Liver (tissue), 8 donors: ENCODE measurements at regions not wholly inside any gene's neighbourhood (a gene's known extent, or its start where the extent isn't known, plus 50 kb on each side); places are given as distances from the start of the nearest gene placed in this dataset.

Source experiments
- DNase-seq: peaks from one replicate; pipeline ENCODE4 v3.0.0-alpha.2; 2017; ENCODE audit warnings: low spot score
- H3K27ac ChIP-seq, 2 donors: one replicate each; pipeline ENCODE4 v1.7.0; 2013; ENCODE audit warnings: inconsistent platforms in 2 of 2, low read length in 2 of 2, control low read depth in 1 of 2, low read depth in 1 of 2, mild to moderate bottlenecking in 1 of 2
- H3K27me3 ChIP-seq, 4 donors: one replicate each; pipeline versions ENCODE4 v1.6.1 to v1.7.0; 2013; ENCODE audit warnings: low read length in 3 of 4, inconsistent platforms in 1 of 4, mild to moderate bottlenecking in 1 of 4, moderate library complexity in 1 of 4; ENCODE audit not compliant: control insufficient read depth in 4 of 4, insufficient read depth in 4 of 4
- H3K36me3 ChIP-seq, 4 donors: one replicate each; pipeline versions ENCODE4 v1.6.1 to v1.7.0; 2013; ENCODE audit warnings: low read length in 3 of 4, mild to moderate bottlenecking in 3 of 4, low read depth in 1 of 4, moderate library complexity in 1 of 4; ENCODE audit not compliant: control insufficient read depth in 4 of 4, insufficient read depth in 3 of 4
- H3K4me1 ChIP-seq, 4 donors: one replicate each; pipeline versions ENCODE4 v1.6.1 to v1.7.0; 2013; ENCODE audit warnings: low read length in 3 of 4, mild to moderate bottlenecking in 3 of 4, moderate library complexity in 1 of 4; ENCODE audit not compliant: control insufficient read depth in 4 of 4, insufficient read depth in 4 of 4
- H3K4me3 ChIP-seq, 3 donors: one replicate each; pipeline versions ENCODE4 v1.6.1 to v1.7.0; 2013; ENCODE audit warnings: low read length in 3 of 3, control low read depth in 1 of 3, low read depth in 1 of 3, mild to moderate bottlenecking in 1 of 3
- H3K9ac ChIP-seq, 2 donors: one replicate each; pipeline ENCODE4 v1.7.0; 2013; ENCODE audit warnings: low read length in 2 of 2, mild to moderate bottlenecking in 2 of 2, moderate library complexity in 2 of 2, control low read depth in 1 of 2, low read depth in 1 of 2
- H3K9me3 ChIP-seq, 4 donors: one replicate each; pipeline versions ENCODE4 v1.6.1 to v1.7.0; 2013; ENCODE audit warnings: low read length in 3 of 4; ENCODE audit not compliant: control insufficient read depth in 4 of 4
- ATF3 ChIP-seq: IDR thresholded peaks from 2 replicates; pipeline ENCODE4 v1.6.1; 2016; ENCODE audit warnings: antibody characterized with exemption
- CTCF ChIP-seq: fragments of 150-350 bp; IDR thresholded peaks from 2 replicates; pipeline ENCODE4 v1.5.1; 2017; ENCODE audit warnings: improper control_type of control experiment, low read depth, low read length; ENCODE audit not compliant: missing input control
- EGR1 ChIP-seq, 2 donors: IDR thresholded peaks; 2 replicates each; pipeline ENCODE4 v1.6.1; 2016 to 2018; ENCODE audit warnings: antibody characterized with exemption in 2 of 2, low read depth in 2 of 2
- FOXA1 ChIP-seq: IDR thresholded peaks from 2 replicates; pipeline ENCODE4 v1.6.1; 2016; ENCODE audit warnings: antibody characterized with exemption
- GABPA ChIP-seq, 2 donors: IDR thresholded peaks in 1 of 2; conservative IDR thresholded peaks in 1 of 2; 2 replicates each; pipeline ENCODE4 v1.6.1; 2016; ENCODE audit warnings: antibody characterized with exemption in 2 of 2, mild to moderate bottlenecking in 1 of 2, moderate library complexity in 1 of 2
- HNF4A ChIP-seq, 2 donors: conservative IDR thresholded peaks; 2 replicates each; pipeline ENCODE4 v1.6.1; 2016; ENCODE audit warnings: antibody characterized with exemption in 2 of 2, mild to moderate bottlenecking in 2 of 2
- HNF4G ChIP-seq: IDR thresholded peaks from 2 replicates; pipeline ENCODE4 v1.6.1; 2016; ENCODE audit warnings: antibody characterized with exemption
- MAX ChIP-seq: IDR thresholded peaks from 2 replicates; pipeline ENCODE4 v1.6.1; 2016; ENCODE audit warnings: antibody characterized with exemption
- NR2F2 ChIP-seq: IDR thresholded peaks from 2 replicates; pipeline ENCODE4 v1.6.1; 2016; ENCODE audit warnings: antibody characterized with exemption
- RAD21 ChIP-seq, 2 donors: IDR thresholded peaks; 2 replicates each; pipeline ENCODE4 v1.6.1; 2016; ENCODE audit warnings: antibody characterized with exemption in 2 of 2, mild to moderate bottlenecking in 2 of 2
- RXRA ChIP-seq, 2 donors: IDR thresholded peaks; 2 replicates each; pipeline ENCODE4 v1.6.1; 2017 to 2018; ENCODE audit warnings: antibody characterized with exemption in 2 of 2, mild to moderate bottlenecking in 1 of 2
- SP1 ChIP-seq: IDR thresholded peaks from 2 replicates; pipeline ENCODE4 v1.6.1; 2018; ENCODE audit warnings: antibody characterized with exemption, mild to moderate bottlenecking
- TAF1 ChIP-seq: conservative IDR thresholded peaks from 2 replicates; pipeline ENCODE4 v1.6.1; 2016; ENCODE audit warnings: antibody characterized with exemption, mild to moderate bottlenecking
- YY1 ChIP-seq: IDR thresholded peaks from 2 replicates; pipeline ENCODE4 v1.6.1; 2016; ENCODE audit warnings: antibody characterized with exemption, mild to moderate bottlenecking
- ZBTB33 ChIP-seq: IDR thresholded peaks from 2 replicates; pipeline ENCODE4 v1.6.1; 2016; ENCODE audit warnings: antibody characterized with exemption
- WGBS: extraction: QIAGEN DNeasy Blood & Tissue Kit; methylation state at CpG from one replicate; pipeline ENCODE4 v1.1.7; 2013; 5-methylcytosine and 5-hydroxymethylcytosine counted together
- donor health status: healthy.
- donor health status: healthy.
- donor health status: healthy.
- donor health status: healthy.
- donor health status: healthy.

- TF ChIP-seq GABPA (IDR thresholded peaks at IDR 0.05 in 1 of 2, conservative IDR thresholded peaks at IDR 0.05 in 1 of 2) (no peak), ZBTB33 (no peak), FOXA1 (no peak), EGR1 (IDR thresholded peaks at IDR 0.05; ENCODE audit: low read depth in 2 of 2) (no peak), SP1 (no peak), HNF4A (conservative IDR thresholded peaks at IDR 0.05) (no peak), NR2F2 (no peak), CTCF (no peak), ATF3 (no peak)
- Histone ChIP-seq H3K27ac (peak overlapping the region; percentile 9 to 39), H3K27me3 (no peaks in the 10 kb centered on the region), H3K36me3 (no peaks in the 10 kb centered on the region), H3K4me3 (peak overlapping the region in 2 of 3 donors; percentile 16 to 61), H3K4me1 (peaks cover 6 to 39% (median 25%) of the 10 kb centered on the region in 4 donors), H3K9me3 (no peaks in the 10 kb centered on the region), H3K9ac (no peak overlapping the region)
- 82% methylated on average over 14 of the region's 14 CpGs for WGBS
- no peak for DNase-seq
Observed at GRCh38 chr22:46060292-46061123, 83.5 kb upstream of the WNT7B start.

GRCh38 chr22:46061124-46061500 lies 84.2 kb upstream of the WNT7B start:
- Histone ChIP-seq H3K4me1 (peaks cover 6 to 38% (median 25%) of the 10 kb centered on the region in 4 donors), H3K4me3 (peak overlapping the region in 2 of 3 donors; percentile 16 to 61), H3K27ac (peak overlapping the region; percentile 9 to 39), H3K9me3 (no peaks in the 10 kb centered on the region), H3K27me3 (no peaks in the 10 kb centered on the region), H3K9ac (no peak overlapping the region), H3K36me3 (no peaks in the 10 kb centered on the region)
- no peak for DNase-seq
- 35% methylated on average over 38 of the region's 38 CpGs for WGBS
- TF ChIP-seq RAD21 (IDR thresholded peaks at IDR 0.05) = no peak
- TF ChIP-seq SP1 = no peak
- no peak for TF ChIP-seq HNF4A (conservative IDR thresholded peaks at IDR 0.05)
- TF ChIP-seq HNF4G = no peak
- TF ChIP-seq CTCF = no peak
- no peak for TF ChIP-seq MAX
- no peak for TF ChIP-seq ZBTB33
- TF ChIP-seq GABPA (IDR thresholded peaks at IDR 0.05 in 1 of 2, conservative IDR thresholded peaks at IDR 0.05 in 1 of 2) = no peak
- TF ChIP-seq YY1 = no peak
- TF ChIP-seq RXRA (IDR thresholded peaks at IDR 0.05) = no peak
- TF ChIP-seq NR2F2 = no peak
- no peak for TF ChIP-seq TAF1
- TF ChIP-seq EGR1 (IDR thresholded peaks at IDR 0.05; ENCODE audit: low read depth in 2 of 2) = no peak
